ENCODE measurements at regions not wholly inside any gene's neighbourhood (a gene's known extent, or its start where the extent isn't known, plus 50 kb on each side); places are given as distances from the start of the nearest gene placed in this dataset.

GRCh38 chr3:166111562-166111961 is 274.3 kb upstream of the BCHE start:
- no peak overlapping the region for H2AFZ ChIP-seq (ENCODE audit: low read length)
- no peak overlapping the region for H3K27ac ChIP-seq (ENCODE audit: extremely low read length, insufficient read depth, low read length)
- H3K4me3 ChIP-seq (replicated peaks in 1 of 3; ENCODE audit: insufficient read depth in 1 of 3, low read depth in 2 of 3, low read length in 3 of 3) = no peak overlapping the region
- H3K27me3 ChIP-seq (ENCODE audit: control insufficient read depth in 1 of 2, insufficient read depth in 2 of 2, low read length in 2 of 2) = no peaks in the 10 kb centered on the region
- ATAC-seq (no peak), FAIRE-seq (no peak), DNase-seq (ENCODE audit: low spot score) (no peak)
- WGBS (ENCODE audit: low lambda C conversion rate) = 4% methylated on average over 2 of the region's 2 CpGs
- H4K20me1 ChIP-seq (ENCODE audit: insufficient read depth, low read length) = no peaks in the 10 kb centered on the region
- in situ Hi-C loops (cut with HindIII; ENCODE audit: extremely low pct_ligation_motif_present, low pct_unique_long_range_greater_than_20kb) (no loop called here), intact Hi-C loops (cut with micrococcal nuclease; ENCODE audit: unreplicated experiment) (no loop called here)
- H3K9ac ChIP-seq (ENCODE audit: insufficient read depth, low read depth, low read length) = no peak overlapping the region
- no TSS peak for BruUV-seq (replicated peaks)
- TF ChIP-seq ZNF7 (CRISPR knock-in tag; IDR thresholded peaks at IDR 0.05) = no peak
- TF ChIP-seq ZFP62 (CRISPR knock-in tag; IDR thresholded peaks at IDR 0.05) = no peak
- no peak for TF ChIP-seq WIZ (CRISPR knock-in tag; IDR thresholded peaks at IDR 0.05)
- TF ChIP-seq ZUFSP (CRISPR knock-in tag; IDR thresholded peaks at IDR 0.05; ENCODE audit: borderline replicate concordance) = no peak
- ChIA-PET POLR2A (no interaction called here), CTCF (ENCODE audit: low intra/inter-chr PET ratio, low total read pairs) (no interaction called here)
- H3K4me1 ChIP-seq (ENCODE audit: insufficient read depth, low read length) = no peaks in the 10 kb centered on the region
- no peaks in the 10 kb centered on the region for H3K79me2 ChIP-seq (ENCODE audit: insufficient read depth, low read length)
- no peak overlapping the region for H3K4me2 ChIP-seq (ENCODE audit: low read depth, low read length)
- H3K9me3 ChIP-seq (ENCODE audit: low read length) = no peaks in the 10 kb centered on the region
- no peaks in the 10 kb centered on the region for H3K36me3 ChIP-seq (replicated peaks in 1 of 2; ENCODE audit: control insufficient read depth in 1 of 2, insufficient read depth in 2 of 2, low read length in 2 of 2)

GRCh38 chr3:166110102-166110501 is 272.9 kb upstream of the BCHE start:
- DNase-seq (ENCODE audit: low spot score) = no peak
- H3K4me2 ChIP-seq (ENCODE audit: low read depth, low read length) = no peak overlapping the region
- no peak overlapping the region for H3K4me3 ChIP-seq (replicated peaks in 1 of 3; ENCODE audit: insufficient read depth in 1 of 3, low read depth in 2 of 3, low read length in 3 of 3)
- BruUV-seq (replicated peaks) = no TSS peak
- no peaks in the 10 kb centered on the region for H4K20me1 ChIP-seq (ENCODE audit: insufficient read depth, low read length)
- no peak overlapping the region for H3K27ac ChIP-seq (ENCODE audit: extremely low read length, insufficient read depth, low read length)
- H3K4me1 ChIP-seq (ENCODE audit: insufficient read depth, low read length) = no peaks in the 10 kb centered on the region
- in situ Hi-C loops (cut with HindIII; ENCODE audit: extremely low pct_ligation_motif_present, low pct_unique_long_range_greater_than_20kb) (no loop called here), intact Hi-C loops (cut with micrococcal nuclease; ENCODE audit: unreplicated experiment) (no loop called here)
- no peak for TF ChIP-seq ZNF547 (CRISPR knock-in tag; IDR thresholded peaks at IDR 0.05)
- no peak for TF ChIP-seq ZFP37 (CRISPR knock-in tag; IDR thresholded peaks at IDR 0.05; ENCODE audit: borderline replicate concordance)
- TF ChIP-seq DNMT3B (CRISPR knock-in tag; conservative IDR thresholded peaks at IDR 0.05) = no peak
- no peak for FAIRE-seq
- H3K36me3 ChIP-seq (replicated peaks in 1 of 2; ENCODE audit: control insufficient read depth in 1 of 2, insufficient read depth in 2 of 2, low read length in 2 of 2) = no peaks in the 10 kb centered on the region
- H2AFZ ChIP-seq (ENCODE audit: low read length) = no peak overlapping the region
- H3K27me3 ChIP-seq (ENCODE audit: control insufficient read depth in 1 of 2, insufficient read depth in 2 of 2, low read length in 2 of 2) = no peaks in the 10 kb centered on the region
- ATAC-seq = no peak
- CTCF ChIA-PET (ENCODE audit: low intra/inter-chr PET ratio, low total read pairs) = no interaction called here
- 0% methylated on average over 3 of the region's 3 CpGs for WGBS (ENCODE audit: low lambda C conversion rate)
- no peak overlapping the region for H3K9ac ChIP-seq (ENCODE audit: insufficient read depth, low read depth, low read length)
- POLR2A ChIA-PET = no interaction called here
- no peaks in the 10 kb centered on the region for H3K79me2 ChIP-seq (ENCODE audit: insufficient read depth, low read length)
- H3K9me3 ChIP-seq (ENCODE audit: low read length) = no peaks in the 10 kb centered on the region

Measured in HepG2 (cell line).